ENCODE measurements at regions not wholly inside any gene's neighbourhood (a gene's known extent, or its start where the extent isn't known, plus 50 kb on each side); places are given as distances from the start of the nearest gene placed in this dataset.

- in situ Hi-C loops (cut with HindIII; ENCODE audit: low sequenced_read_pairs): no loop called here
- no peak for DNase-seq (ENCODE audit: low spot score)
Measured at GRCh38 chr1:200354243-200354642, 55.6 kb downstream of the ZNF281 start.

GRCh38 chr1:200353232-200353631 lies 56.6 kb downstream of the ZNF281 start:
- in situ Hi-C loops (cut with HindIII; ENCODE audit: low sequenced_read_pairs): no loop called here
- DNase-seq (ENCODE audit: low spot score): no peak

GRCh38 chr1:200351826-200352549 lies 57.8 kb downstream of the ZNF281 start:
- DNase-seq (ENCODE audit: low spot score): no peak
- in situ Hi-C loops (cut with HindIII; ENCODE audit: low sequenced_read_pairs): no loop called here

- in situ Hi-C loops (cut with HindIII; ENCODE audit: low sequenced_read_pairs): no loop called here
- no peak for DNase-seq (ENCODE audit: low spot score)
Measured at GRCh38 chr1:200351425-200351824, 58.4 kb downstream of the ZNF281 start.

- no peak for DNase-seq (ENCODE audit: low spot score)
- in situ Hi-C loops (cut with HindIII; ENCODE audit: low sequenced_read_pairs): no loop called here
Measured at GRCh38 chr1:200346700-200347099, 63.1 kb downstream of the ZNF281 start.

- in situ Hi-C loops (cut with HindIII; ENCODE audit: low sequenced_read_pairs): no loop called here
- DNase-seq (ENCODE audit: low spot score): no peak
Measured at GRCh38 chr1:200345520-200345919, 64.3 kb downstream of the ZNF281 start.

GRCh38 chr1:200343874-200344273 lies 66.0 kb downstream of the ZNF281 start:
- in situ Hi-C loops (cut with HindIII; ENCODE audit: low sequenced_read_pairs): no loop called here

GRCh38 chr1:200342511-200343311 lies 67.1 kb downstream of the ZNF281 start:
- DNase-seq (ENCODE audit: low spot score): no peak
- in situ Hi-C loops (cut with HindIII; ENCODE audit: low sequenced_read_pairs): no loop called here

More at GRCh38 chr1:200343874-200344273, 66.0 kb downstream of the ZNF281 start:
- DNase-seq (ENCODE audit: low spot score): no peak

- DNase-seq (ENCODE audit: low spot score): no peak
- in situ Hi-C loops (cut with HindIII; ENCODE audit: low sequenced_read_pairs): no loop called here
Measured at GRCh38 chr1:200338451-200338850, 71.4 kb downstream of the ZNF281 start.

GRCh38 chr1:200337831-200338230 lies 72.0 kb downstream of the ZNF281 start:
- in situ Hi-C loops (cut with HindIII; ENCODE audit: low sequenced_read_pairs): no loop called here
- DNase-seq (ENCODE audit: low spot score): no peak

- in situ Hi-C loops (cut with HindIII; ENCODE audit: low sequenced_read_pairs): no loop called here
- DNase-seq (ENCODE audit: low spot score): no peak
Measured at GRCh38 chr1:200337410-200337809, 72.4 kb downstream of the ZNF281 start.

- no peak for DNase-seq (ENCODE audit: low spot score)
- in situ Hi-C loops (cut with HindIII; ENCODE audit: low sequenced_read_pairs): no loop called here
Measured at GRCh38 chr1:200336901-200337391, 72.9 kb downstream of the ZNF281 start.

- DNase-seq (ENCODE audit: low spot score): no peak
- in situ Hi-C loops (cut with HindIII; ENCODE audit: low sequenced_read_pairs): no loop called here
Measured at GRCh38 chr1:200336101-200336845, 73.6 kb downstream of the ZNF281 start.

GRCh38 chr1:200334661-200335256 lies 75.1 kb downstream of the ZNF281 start:
- in situ Hi-C loops (cut with HindIII; ENCODE audit: low sequenced_read_pairs): no loop called here
- no peak for DNase-seq (ENCODE audit: low spot score)

- DNase-seq (ENCODE audit: low spot score): no peak
- in situ Hi-C loops (cut with HindIII; ENCODE audit: low sequenced_read_pairs): no loop called here
Measured at GRCh38 chr1:200333329-200333728, 76.5 kb downstream of the ZNF281 start.

- no peak for DNase-seq (ENCODE audit: low spot score)
- in situ Hi-C loops (cut with HindIII; ENCODE audit: low sequenced_read_pairs): no loop called here
Measured at GRCh38 chr1:200332716-200333115, 77.1 kb downstream of the ZNF281 start.

- DNase-seq (ENCODE audit: low spot score): no peak
- in situ Hi-C loops (cut with HindIII; ENCODE audit: low sequenced_read_pairs): no loop called here
Measured at GRCh38 chr1:200330741-200331428, 79.0 kb downstream of the ZNF281 start.

GRCh38 chr1:200329208-200329882 lies 80.5 kb downstream of the ZNF281 start:
- DNase-seq (ENCODE audit: low spot score): no peak
- in situ Hi-C loops (cut with HindIII; ENCODE audit: low sequenced_read_pairs): no loop called here

Measured in G401 (cell line).